H9 (cell line): ENCODE measurements at regions not wholly inside any gene's neighbourhood (a gene's known extent, or its start where the extent isn't known, plus 50 kb on each side); places are given as distances from the start of the nearest gene placed in this dataset.

Source experiments
- DNase-seq: peaks from one replicate; pipeline ENCODE4 v3.0.0-alpha.2; 2017
- H2AFZ ChIP-seq: one replicate; pipeline ENCODE4 v1.6.1; 2013; ENCODE audit warnings: mild to moderate bottlenecking, low read length, control low read depth, moderate library complexity
- H2AK5ac ChIP-seq: 2 replicates; pipeline ENCODE4 v1.6.1; 2013; ENCODE audit warnings: low read length, control low read depth, mixed read lengths; ENCODE audit not compliant: insufficient read length
- H2BK120ac ChIP-seq: one replicate; pipeline ENCODE4 v1.6.1; 2013; ENCODE audit warnings: low read depth, mild to moderate bottlenecking, low read length, control low read depth, inconsistent platforms; ENCODE audit not compliant: poor library complexity, severe bottlenecking
- H2BK12ac ChIP-seq: 2 replicates; pipeline ENCODE4 v1.6.1; 2013; ENCODE audit warnings: low read length, control low read depth, mixed read lengths, low read depth; ENCODE audit not compliant: insufficient read length
- H2BK15ac ChIP-seq: 2 replicates; pipeline ENCODE4 v1.6.1; 2013; ENCODE audit warnings: low read depth, low read length, control low read depth
- H2BK20ac ChIP-seq: one replicate; pipeline ENCODE4 v1.6.1; 2013; ENCODE audit warnings: low read depth, mild to moderate bottlenecking, low read length, control low read depth, inconsistent platforms; ENCODE audit not compliant: poor library complexity, severe bottlenecking
- H2BK5ac ChIP-seq: 2 replicates; pipeline ENCODE4 v1.6.1; 2013; ENCODE audit warnings: low read length, control low read depth, mixed read lengths; ENCODE audit not compliant: insufficient read length
- H3K14ac ChIP-seq: 2 replicates; pipeline ENCODE4 v1.6.1; 2013; ENCODE audit warnings: low read length, control low read depth; ENCODE audit not compliant: insufficient read depth
- H3K18ac ChIP-seq: 2 replicates; pipeline ENCODE4 v1.6.1; 2013; ENCODE audit warnings: low read depth, mild to moderate bottlenecking, mixed read lengths, low read length, control low read depth; ENCODE audit not compliant: insufficient read length
- H3K23ac ChIP-seq: 2 replicates; pipeline ENCODE4 v1.6.1; 2013; ENCODE audit warnings: low read length, control low read depth, mixed read lengths, low read depth; ENCODE audit not compliant: insufficient read length
- H3K23me2 ChIP-seq: 2 replicates; pipeline ENCODE4 v1.6.1; 2013; ENCODE audit warnings: low read depth, mild to moderate bottlenecking, mixed read lengths, low read length, control low read depth; ENCODE audit not compliant: insufficient read length, poor library complexity, severe bottlenecking
- H3K27ac ChIP-seq: 2 replicates; pipeline ENCODE4 v1.5.1; 2013; ENCODE audit warnings: low read length, control low read depth, mixed read lengths, low read depth; ENCODE audit not compliant: insufficient read length
- H3K27me3 ChIP-seq: 2 replicates; pipeline ENCODE4 v1.6.1; 2013; ENCODE audit warnings: low read length, control low read depth, inconsistent platforms; ENCODE audit not compliant: insufficient read depth
- H3K4ac ChIP-seq: 2 replicates; pipeline ENCODE4 v1.6.1; 2013; ENCODE audit warnings: low read depth, mild to moderate bottlenecking, control low read depth, inconsistent platforms, low read length, moderate library complexity
- H3K4me1 ChIP-seq: 2 replicates; pipeline ENCODE4 v1.6.1; 2013; ENCODE audit warnings: low read length, control low read depth, inconsistent platforms; ENCODE audit not compliant: insufficient read depth
- H3K4me2 ChIP-seq: 2 replicates; pipeline ENCODE4 v1.6.1; 2013; ENCODE audit warnings: low read length, control low read depth, mixed read lengths; ENCODE audit not compliant: insufficient read length, insufficient read depth
- H3K56ac ChIP-seq: 2 replicates; pipeline ENCODE4 v1.6.1; 2013; ENCODE audit warnings: low read depth, mild to moderate bottlenecking, mixed read lengths, low read length, control low read depth; ENCODE audit not compliant: insufficient read length
- H3K79me1 ChIP-seq: 2 replicates; pipeline ENCODE4 v1.6.1; 2013; ENCODE audit warnings: low read depth, mild to moderate bottlenecking, moderate library complexity, low read length, control low read depth, inconsistent platforms; ENCODE audit not compliant: insufficient read depth, poor library complexity, severe bottlenecking
- H3K79me2 ChIP-seq: 2 replicates; pipeline ENCODE4 v1.6.1; 2013; ENCODE audit warnings: low read length, control low read depth, inconsistent platforms; ENCODE audit not compliant: insufficient read depth
- H3K9ac ChIP-seq: 2 replicates; pipeline ENCODE4 v1.6.1; 2013; ENCODE audit warnings: low read length, control low read depth, mixed read lengths; ENCODE audit not compliant: insufficient read length; ENCODE audit errors: extremely low read depth
- H3K9me3 ChIP-seq: one replicate; pipeline ENCODE4 v1.6.1; 2013; ENCODE audit warnings: low read depth, low read length, inconsistent platforms; ENCODE audit not compliant: control insufficient read depth
- H3T11ph ChIP-seq: one replicate; pipeline ENCODE4 v1.6.1; 2013; ENCODE audit warnings: mild to moderate bottlenecking, low read length, control low read depth, inconsistent platforms
- H4K20me1 ChIP-seq: one replicate; pipeline ENCODE4 v1.6.1; 2013; ENCODE audit not compliant: control insufficient read depth, insufficient read length, insufficient read depth
- H4K5ac ChIP-seq: 2 replicates; pipeline ENCODE4 v1.6.1; 2013; ENCODE audit warnings: low read depth, mild to moderate bottlenecking, mixed read lengths, low read length, control low read depth; ENCODE audit not compliant: insufficient read length
- H4K8ac ChIP-seq: replicated peaks from 2 replicates; pipeline ENCODE4 v1.6.1; 2013; ENCODE audit warnings: low read length, control low read depth, mixed read lengths, low read depth; ENCODE audit not compliant: insufficient read length
- H4K91ac ChIP-seq: 2 replicates; pipeline ENCODE4 v1.6.1; 2013; ENCODE audit warnings: low read depth, mild to moderate bottlenecking, moderate library complexity, mixed read lengths, low read length, control low read depth; ENCODE audit not compliant: insufficient read length
- H3K27ac Mint-ChIP-seq, 3 experiments: 2 replicates in 2 of 3; 3 replicates in 1 of 3; pipeline ENCODE4 v1.8.0; 2020 to 2021; ENCODE audit warnings: mixed read lengths in 3 of 3, mild to moderate bottlenecking in 1 of 3, moderate library complexity in 1 of 3
- H3K27me3 Mint-ChIP-seq: 2 replicates; pipeline ENCODE4 v1.8.0; 2021; ENCODE audit warnings: low read depth, mild to moderate bottlenecking, moderate library complexity, mixed read lengths
- H3K36me3 Mint-ChIP-seq, 3 experiments: 2 replicates in 2 of 3; 3 replicates in 1 of 3; pipeline ENCODE4 v1.8.0; 2020 to 2021; ENCODE audit warnings: low read depth in 3 of 3, mixed read lengths in 3 of 3; ENCODE audit not compliant: insufficient read depth in 1 of 3
- H3K4me1 Mint-ChIP-seq, 2 experiments: 2 replicates each; pipeline ENCODE4 v1.8.0; 2020; ENCODE audit warnings: mixed read lengths in 2 of 2
- H3K4me3 Mint-ChIP-seq, 2 experiments: 2 replicates in 1 of 2; 3 replicates in 1 of 2; pipeline ENCODE4 v1.8.0; 2020 to 2021; ENCODE audit warnings: mild to moderate bottlenecking in 2 of 2, mixed read lengths in 2 of 2, moderate library complexity in 1 of 2
- H3K9me3 Mint-ChIP-seq, 2 experiments: 2 replicates in 1 of 2; 3 replicates in 1 of 2; pipeline ENCODE4 v1.8.0; 2020; ENCODE audit warnings: mild to moderate bottlenecking in 2 of 2, mixed read lengths in 2 of 2, moderate library complexity in 1 of 2
- WGBS: extraction: QIAGEN DNeasy Blood & Tissue Kit; methylation state at CpG from one replicate; pipeline ENCODE4 v1.1.7; 2013; ENCODE audit warnings: missing lambda C conversion rate, low lambda C conversion rate, mixed read lengths; ENCODE audit not compliant: insufficient read length; ENCODE audit errors: extremely low coverage; 5-methylcytosine and 5-hydroxymethylcytosine counted together
- TF ChIP-seq, protein P1 (sequence below): fragments of 200-600 bp; sonication (generic); conservative IDR thresholded peaks from 3 replicates; pipeline ENCODE4 v1.8.0; 2021; ENCODE audit warnings: antibody characterized with exemption, mild to moderate bottlenecking

DNA sequence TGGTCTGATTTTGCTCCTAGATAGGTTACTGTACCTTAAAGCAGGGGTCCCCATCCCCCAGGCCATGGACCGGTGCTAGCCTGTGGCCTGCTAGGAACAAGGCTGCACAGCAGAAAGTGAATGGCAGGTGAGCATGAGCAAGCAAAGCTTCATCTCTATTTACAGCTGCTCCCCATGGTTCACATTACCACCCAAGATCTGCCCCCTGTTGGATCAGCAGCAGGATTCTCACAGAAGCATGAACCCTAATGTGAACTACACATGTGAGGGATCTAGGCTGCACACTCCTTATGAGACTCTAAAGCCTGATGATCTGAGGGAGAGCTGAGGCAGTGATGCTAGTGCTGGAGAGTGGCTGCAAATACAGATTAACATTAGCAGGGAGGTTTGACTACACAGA lies 78.1 kb downstream of the DRD1 start:
- Mint-ChIP-seq H3K27ac (no peak overlapping the region), H3K27me3 (peaks cover 3% of the 10 kb centered on the region; the same call in 1 of the 2 replicates), H3K4me3 (no peak overlapping the region), H3K9me3 (no peaks in the 10 kb centered on the region), H3K36me3 (no peaks in the 10 kb centered on the region), H3K4me1 (peaks cover 2 to 7% of the 10 kb centered on the region in 2 experiments; a peak in 3 of 4 replicates)
- H2BK20ac ChIP-seq = no peak overlapping the region
- H3K4ac ChIP-seq = no peak overlapping the region
- H3K27ac ChIP-seq = no peak overlapping the region
- no peak overlapping the region for H3T11ph ChIP-seq
- no peak overlapping the region for H3K23ac ChIP-seq
- no peaks in the 10 kb centered on the region for H3K9me3 ChIP-seq
- no peaks in the 10 kb centered on the region for H3K79me2 ChIP-seq
- no peak overlapping the region for H2BK5ac ChIP-seq
- no peaks in the 10 kb centered on the region for H3K27me3 ChIP-seq
- no peak overlapping the region for H2BK120ac ChIP-seq
- no peak overlapping the region for H3K56ac ChIP-seq
- no peak for DNase-seq
- no peak overlapping the region for H2BK15ac ChIP-seq
- no peak overlapping the region for H3K9ac ChIP-seq
- no peak overlapping the region for H3K14ac ChIP-seq
- no peak overlapping the region for H4K5ac ChIP-seq
- H3K4me1 ChIP-seq = no peaks in the 10 kb centered on the region; the same call in 1 of the 2 replicates
- TF ChIP-seq, protein P1, sequence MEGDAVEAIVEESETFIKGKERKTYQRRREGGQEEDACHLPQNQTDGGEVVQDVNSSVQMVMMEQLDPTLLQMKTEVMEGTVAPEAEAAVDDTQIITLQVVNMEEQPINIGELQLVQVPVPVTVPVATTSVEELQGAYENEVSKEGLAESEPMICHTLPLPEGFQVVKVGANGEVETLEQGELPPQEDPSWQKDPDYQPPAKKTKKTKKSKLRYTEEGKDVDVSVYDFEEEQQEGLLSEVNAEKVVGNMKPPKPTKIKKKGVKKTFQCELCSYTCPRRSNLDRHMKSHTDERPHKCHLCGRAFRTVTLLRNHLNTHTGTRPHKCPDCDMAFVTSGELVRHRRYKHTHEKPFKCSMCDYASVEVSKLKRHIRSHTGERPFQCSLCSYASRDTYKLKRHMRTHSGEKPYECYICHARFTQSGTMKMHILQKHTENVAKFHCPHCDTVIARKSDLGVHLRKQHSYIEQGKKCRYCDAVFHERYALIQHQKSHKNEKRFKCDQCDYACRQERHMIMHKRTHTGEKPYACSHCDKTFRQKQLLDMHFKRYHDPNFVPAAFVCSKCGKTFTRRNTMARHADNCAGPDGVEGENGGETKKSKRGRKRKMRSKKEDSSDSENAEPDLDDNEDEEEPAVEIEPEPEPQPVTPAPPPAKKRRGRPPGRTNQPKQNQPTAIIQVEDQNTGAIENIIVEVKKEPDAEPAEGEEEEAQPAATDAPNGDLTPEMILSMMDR = no peak
- no peak overlapping the region for H2AFZ ChIP-seq
- H2BK12ac ChIP-seq = no peak overlapping the region
- H3K18ac ChIP-seq = no peak overlapping the region
- H4K20me1 ChIP-seq = no peaks in the 10 kb centered on the region
- H2AK5ac ChIP-seq = no peak overlapping the region
- no CpG with 5 or more reads among the region's 1 CpG for WGBS
- H3K79me1 ChIP-seq = no peaks in the 10 kb centered on the region
- H3K4me2 ChIP-seq = no peak overlapping the region
- H3K23me2 ChIP-seq = no peaks in the 10 kb centered on the region
- no peak overlapping the region for H4K8ac ChIP-seq
- no peak overlapping the region for H4K91ac ChIP-seq
